IPS-18a (cell line): ENCODE measurements at regions not wholly inside any gene's neighbourhood (a gene's known extent, or its start where the extent isn't known, plus 50 kb on each side); places are given as distances from the start of the nearest gene placed in this dataset.

Experiments used
- H3K27ac ChIP-seq: one replicate; pipeline ENCODE4 v1.5.1; 2013; ENCODE audit warnings: low read length
- H3K27me3 ChIP-seq: one replicate; pipeline ENCODE4 v1.6.1; 2013; ENCODE audit warnings: mild to moderate bottlenecking, low read length; ENCODE audit not compliant: control insufficient read depth, insufficient read depth
- H3K36me3 ChIP-seq: one replicate; pipeline ENCODE4 v1.6.1; 2013; ENCODE audit warnings: low read depth, low read length; ENCODE audit not compliant: control insufficient read depth
- H3K4me1 ChIP-seq: one replicate; pipeline ENCODE4 v1.6.1; 2013; ENCODE audit warnings: low read depth, low read length; ENCODE audit not compliant: control insufficient read depth
- H3K4me3 ChIP-seq: one replicate; pipeline ENCODE4 v1.5.1; 2013; ENCODE audit warnings: low read length
- H3K9ac ChIP-seq: one replicate; pipeline ENCODE4 v1.6.1; 2013; ENCODE audit warnings: mild to moderate bottlenecking, low read length, moderate library complexity
- H3K9me3 ChIP-seq: one replicate; pipeline ENCODE4 v1.6.1; 2013; ENCODE audit warnings: low read depth, low read length; ENCODE audit not compliant: control insufficient read depth

GRCh38 chr3:18295171-18295920 is 129.8 kb downstream of the SATB1 start:
- H3K9me3 ChIP-seq = no peaks in the 10 kb centered on the region
- H3K9ac ChIP-seq = no peak overlapping the region
- H3K27ac ChIP-seq = no peak overlapping the region

GRCh38 chr3:18290157-18290556 is 135.0 kb downstream of the SATB1 start:
- Histone ChIP-seq H3K9ac (no peak overlapping the region), H3K4me1 (no peaks in the 10 kb centered on the region), H3K36me3 (no peaks in the 10 kb centered on the region), H3K9me3 (no peaks in the 10 kb centered on the region), H3K27ac (no peak overlapping the region), H3K4me3 (no peak overlapping the region), H3K27me3 (no peaks in the 10 kb centered on the region)

More at GRCh38 chr3:18295171-18295920, 129.8 kb downstream of the SATB1 start:
- Histone ChIP-seq H3K4me1 (no peaks in the 10 kb centered on the region), H3K36me3 (no peaks in the 10 kb centered on the region), H3K4me3 (no peak overlapping the region), H3K27me3 (no peaks in the 10 kb centered on the region)

DNA sequence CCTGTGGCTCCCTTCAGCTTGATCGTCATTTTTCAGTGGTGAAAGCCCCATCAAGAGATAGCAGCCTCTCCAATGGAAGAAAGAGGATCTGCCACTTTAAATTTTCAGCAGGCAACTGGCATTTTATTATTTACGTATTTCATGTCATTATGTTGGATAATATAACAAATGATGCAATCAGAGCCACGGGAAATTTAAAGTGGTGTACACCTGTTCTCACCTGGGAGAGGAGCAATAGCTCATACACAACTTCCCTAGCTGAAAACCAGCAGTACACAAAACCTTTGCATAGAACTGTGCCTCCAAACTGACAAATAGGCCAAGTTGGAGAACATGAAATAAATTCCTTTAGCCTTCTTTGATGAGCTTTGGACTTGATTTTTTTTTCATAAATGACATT is 136.9 kb downstream of the SATB1 start:
- H3K9ac ChIP-seq = no peak overlapping the region
- H3K36me3 ChIP-seq = no peaks in the 10 kb centered on the region
- no peak overlapping the region for H3K4me3 ChIP-seq
- no peaks in the 10 kb centered on the region for H3K4me1 ChIP-seq
- H3K9me3 ChIP-seq = no peaks in the 10 kb centered on the region
- H3K27ac ChIP-seq = no peak overlapping the region
- no peaks in the 10 kb centered on the region for H3K27me3 ChIP-seq

DNA sequence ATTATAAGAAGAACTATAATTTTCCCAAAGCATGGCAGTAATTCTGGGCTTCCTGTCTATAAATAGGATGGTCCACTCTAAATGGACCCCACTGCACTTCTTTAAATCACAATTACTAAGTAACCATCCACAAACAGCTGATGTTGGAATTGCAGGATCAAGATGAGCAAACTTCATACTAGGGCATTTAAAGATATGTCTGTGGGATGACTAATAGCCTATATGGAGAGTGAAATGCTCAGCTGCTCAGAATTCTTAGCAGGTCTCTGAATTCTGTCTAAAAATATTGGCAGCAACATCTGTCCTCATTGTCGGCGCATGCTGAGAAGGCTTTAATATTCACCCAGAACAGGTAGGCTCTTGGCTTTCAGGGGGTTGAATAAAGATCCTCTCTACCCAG is 140.4 kb downstream of the SATB1 start:
- Histone ChIP-seq H3K27me3 (no peaks in the 10 kb centered on the region), H3K4me3 (no peak overlapping the region), H3K36me3 (no peaks in the 10 kb centered on the region), H3K9me3 (no peaks in the 10 kb centered on the region), H3K4me1 (no peaks in the 10 kb centered on the region), H3K27ac (no peak overlapping the region), H3K9ac (no peak overlapping the region)

DNA sequence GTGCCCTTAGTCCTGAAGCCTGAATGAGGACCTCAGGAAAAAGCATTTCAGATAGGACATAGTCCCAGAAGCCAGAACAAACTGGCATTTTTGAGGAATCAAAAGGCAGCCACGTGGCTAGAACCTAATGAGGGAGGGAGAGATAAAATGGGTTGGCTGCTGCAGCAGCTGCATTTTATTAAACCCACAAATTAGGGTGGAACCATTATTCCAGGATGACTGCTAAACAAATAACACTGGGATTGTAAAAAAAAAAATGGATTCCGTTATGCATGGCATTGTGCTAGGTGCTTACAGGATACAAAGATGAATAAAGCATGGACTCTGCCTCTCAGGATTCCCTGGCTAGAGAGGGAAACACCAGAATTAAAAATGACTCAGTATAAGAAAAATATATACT is 141.5 kb downstream of the SATB1 start:
- H3K4me3 ChIP-seq = no peak overlapping the region

DNA sequence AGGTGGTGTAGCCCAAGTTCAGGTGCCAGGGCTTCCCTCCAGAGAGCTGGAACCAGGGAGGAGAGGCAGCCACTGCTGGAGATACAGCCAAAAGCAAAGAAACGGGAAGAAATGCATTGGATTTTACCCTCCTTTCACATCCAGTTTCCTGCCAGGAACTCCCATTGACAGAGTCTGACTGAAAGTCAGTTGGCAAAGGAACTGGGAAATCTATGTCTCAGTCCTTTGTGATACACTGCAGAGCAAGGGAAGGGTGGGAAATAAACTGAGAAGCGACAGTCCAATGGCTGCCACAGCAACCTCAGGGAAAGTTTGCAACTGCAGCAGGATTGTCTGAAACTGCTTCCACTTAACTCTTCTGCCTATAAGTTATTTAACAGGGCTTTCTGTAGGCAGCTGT is 142.6 kb downstream of the SATB1 start:
- Histone ChIP-seq H3K9me3 (no peaks in the 10 kb centered on the region), H3K36me3 (no peaks in the 10 kb centered on the region)

More for the DNA sequence above, 141.5 kb downstream of the SATB1 start:
- Histone ChIP-seq H3K27me3 (no peaks in the 10 kb centered on the region), H3K9ac (no peak overlapping the region), H3K27ac (no peak overlapping the region), H3K36me3 (no peaks in the 10 kb centered on the region), H3K4me1 (no peaks in the 10 kb centered on the region), H3K9me3 (no peaks in the 10 kb centered on the region)

DNA sequence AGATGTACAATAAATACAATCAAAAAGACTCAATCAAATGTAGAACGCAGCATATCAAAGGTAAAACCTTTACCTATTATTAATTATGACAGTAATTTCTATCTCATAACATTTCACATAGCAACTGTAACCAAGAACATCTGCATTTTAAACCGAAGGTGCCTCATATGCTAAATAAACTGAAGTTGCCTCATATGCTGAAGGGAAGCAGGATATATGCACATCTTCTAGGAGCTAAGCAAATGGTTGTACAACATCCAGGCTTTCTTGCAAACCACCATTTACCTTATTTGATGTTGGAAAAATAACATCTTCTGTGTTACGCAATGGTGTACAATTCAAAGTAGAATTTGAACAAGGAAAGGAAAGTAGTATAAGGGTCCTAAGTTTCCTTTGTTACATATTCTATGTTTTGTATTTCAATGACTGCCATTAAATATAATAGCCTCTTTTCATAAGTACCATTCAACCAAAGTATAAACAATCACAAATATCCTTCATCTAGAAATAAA is 145.9 kb downstream of the SATB1 start:
- H3K4me1 ChIP-seq = no peaks in the 10 kb centered on the region
- H3K27me3 ChIP-seq = no peaks in the 10 kb centered on the region
- no peak overlapping the region for H3K27ac ChIP-seq
- H3K4me3 ChIP-seq = no peak overlapping the region
- no peak overlapping the region for H3K9ac ChIP-seq
- H3K36me3 ChIP-seq = no peaks in the 10 kb centered on the region
- no peaks in the 10 kb centered on the region for H3K9me3 ChIP-seq

More for the DNA sequence above, 142.6 kb downstream of the SATB1 start:
- Histone ChIP-seq H3K27me3 (no peaks in the 10 kb centered on the region), H3K4me3 (no peak overlapping the region), H3K27ac (no peak overlapping the region), H3K9ac (no peak overlapping the region), H3K4me1 (no peaks in the 10 kb centered on the region)

- no peak overlapping the region for H3K27ac ChIP-seq
- no peak overlapping the region for H3K4me3 ChIP-seq
- H3K9ac ChIP-seq = no peak overlapping the region
- no peaks in the 10 kb centered on the region for H3K27me3 ChIP-seq
- H3K4me1 ChIP-seq = no peaks in the 10 kb centered on the region
- no peaks in the 10 kb centered on the region for H3K9me3 ChIP-seq
- H3K36me3 ChIP-seq = no peaks in the 10 kb centered on the region
These were observed 160.3 kb downstream of the SATB1 start for GRCh38 chr3:18264853-18265252.

DNA sequence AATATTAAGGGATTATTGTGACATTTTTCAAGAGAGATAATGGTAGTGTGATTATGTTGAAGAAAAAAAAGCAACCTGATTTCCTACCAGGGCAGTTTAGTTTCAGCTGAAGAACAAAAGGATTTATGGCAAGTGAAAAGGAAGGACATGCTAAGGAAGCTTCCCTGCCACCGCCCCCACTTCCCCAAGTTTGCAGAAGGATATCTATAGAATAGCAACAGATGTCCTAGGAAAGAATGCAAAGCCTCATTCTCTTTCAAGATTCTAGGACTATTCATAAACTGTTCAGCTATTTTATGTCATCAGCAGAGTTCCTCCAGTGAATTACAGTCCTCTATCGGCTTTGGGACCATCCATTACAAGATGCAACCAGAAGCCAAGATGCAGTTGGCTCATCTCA is 160.8 kb downstream of the SATB1 start:
- no peaks in the 10 kb centered on the region for H3K27me3 ChIP-seq
- no peaks in the 10 kb centered on the region for H3K9me3 ChIP-seq
- H3K4me1 ChIP-seq = no peaks in the 10 kb centered on the region
- H3K9ac ChIP-seq = no peak overlapping the region
- H3K36me3 ChIP-seq = no peaks in the 10 kb centered on the region
- H3K4me3 ChIP-seq = no peak overlapping the region
- H3K27ac ChIP-seq = no peak overlapping the region

DNA sequence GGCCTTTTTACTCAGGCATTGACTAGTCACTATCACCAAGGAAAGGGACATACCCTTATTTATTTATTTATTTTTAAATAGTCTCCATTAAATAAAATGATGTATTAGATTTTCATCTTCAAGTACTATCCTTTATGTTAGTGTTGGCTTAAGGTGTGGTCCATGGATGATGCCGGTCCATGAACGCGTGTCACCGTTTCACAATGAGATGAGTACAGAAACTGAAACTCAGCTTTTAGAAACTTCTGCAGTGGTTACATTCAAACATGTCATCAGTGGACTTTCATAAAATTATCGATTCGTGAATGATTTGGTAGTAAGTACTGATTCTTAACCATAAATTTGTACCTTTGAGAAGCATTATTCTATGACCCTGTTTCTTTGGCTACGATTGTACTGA is 166.6 kb downstream of the SATB1 start:
- H3K4me3 ChIP-seq = no peak overlapping the region
- H3K9me3 ChIP-seq = no peaks in the 10 kb centered on the region
- H3K27ac ChIP-seq = no peak overlapping the region
- no peaks in the 10 kb centered on the region for H3K27me3 ChIP-seq
- no peaks in the 10 kb centered on the region for H3K36me3 ChIP-seq
- no peaks in the 10 kb centered on the region for H3K4me1 ChIP-seq
- H3K9ac ChIP-seq = no peak overlapping the region

DNA sequence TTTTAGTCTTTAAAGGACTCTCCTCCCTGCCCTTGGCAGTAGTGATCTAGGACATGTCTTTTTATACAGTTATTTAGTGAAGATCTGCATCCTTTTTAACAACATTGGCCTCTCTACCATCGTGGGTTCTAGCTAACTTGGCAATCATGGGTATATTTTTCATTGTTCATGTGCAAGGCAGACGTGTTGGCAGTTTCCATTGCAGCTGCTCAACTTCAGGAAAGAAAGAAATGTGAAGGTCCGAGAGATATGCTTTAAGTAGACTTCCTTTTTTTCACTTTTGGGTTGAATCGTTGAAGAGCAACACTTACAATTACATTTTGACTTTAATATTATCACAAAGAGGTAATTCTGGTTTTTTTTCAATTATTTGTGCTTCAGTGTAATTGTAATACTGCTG is 172.6 kb downstream of the SATB1 start:
- H3K9ac ChIP-seq = no peak overlapping the region
- H3K9me3 ChIP-seq = no peaks in the 10 kb centered on the region
- peaks cover 5% of the 10 kb centered on the region for H3K4me1 ChIP-seq
- no peak overlapping the region for H3K4me3 ChIP-seq
- no peak overlapping the region for H3K27ac ChIP-seq
- H3K36me3 ChIP-seq = no peaks in the 10 kb centered on the region
- H3K27me3 ChIP-seq = no peaks in the 10 kb centered on the region

GRCh38 chr3:18250991-18251390 is 174.1 kb downstream of the SATB1 start:
- Histone ChIP-seq H3K4me3 (no peak overlapping the region), H3K4me1 (peaks cover 8% of the 10 kb centered on the region), H3K27ac (no peak overlapping the region), H3K27me3 (no peaks in the 10 kb centered on the region), H3K36me3 (no peaks in the 10 kb centered on the region), H3K9ac (no peak overlapping the region), H3K9me3 (no peaks in the 10 kb centered on the region)
